Smooth muscle cell (in vitro differentiated cells): ENCODE measurements at regions not wholly inside any gene's neighbourhood (a gene's known extent, or its start where the extent isn't known, plus 50 kb on each side); places are given as distances from the start of the nearest gene placed in this dataset.

Experiments
- DNase-seq: peaks from one replicate; lab custom pipeline; 2025; ENCODE audit not compliant: unreplicated experiment; lab: John Stamatoyannopoulos, UW
- H2AFZ ChIP-seq: fragments of 200-600 bp; sonication (generic); 2 replicates; pipeline ENCODE4 v1.6.0; 2016; ENCODE audit warnings: antibody characterized with exemption, low read depth, mild to moderate bottlenecking
- H3F3A ChIP-seq: fragments of 200-600 bp; sonication (generic); 2 replicates; pipeline ENCODE4 v1.6.0; 2017; ENCODE audit warnings: antibody characterized with exemption, low read depth
- H3K27ac ChIP-seq: fragments of 200-600 bp; sonication (generic); 2 replicates; pipeline ENCODE4 v1.5.1; 2016; ENCODE audit warnings: low read depth, mild to moderate bottlenecking
- H3K27me3 ChIP-seq: fragments of 200-600 bp; sonication (generic); 2 replicates; pipeline ENCODE4 v1.6.1; 2016; ENCODE audit warnings: low read depth, mild to moderate bottlenecking
- H3K36me3 ChIP-seq: fragments of 200-600 bp; sonication (generic); 2 replicates; pipeline ENCODE4 v1.5.1; 2016; ENCODE audit warnings: low read depth
- H3K4me1 ChIP-seq: fragments of 200-600 bp; sonication (generic); 2 replicates; pipeline ENCODE4 v1.5.1; 2016; ENCODE audit warnings: low read depth
- H3K4me2 ChIP-seq: fragments of 200-600 bp; sonication (generic); 2 replicates; pipeline ENCODE4 v1.6.0; 2016; ENCODE audit warnings: mild to moderate bottlenecking
- H3K4me3 ChIP-seq: fragments of 200-600 bp; sonication (generic); 2 replicates; pipeline ENCODE4 v1.5.1; 2016; ENCODE audit warnings: mild to moderate bottlenecking
- H3K79me2 ChIP-seq: fragments of 200-600 bp; sonication (generic); 2 replicates; pipeline ENCODE4 v1.6.0; 2016; ENCODE audit warnings: low read depth, mild to moderate bottlenecking
- H3K9ac ChIP-seq: fragments of 200-600 bp; sonication (generic); 2 replicates; pipeline ENCODE4 v1.6.0; 2016; ENCODE audit warnings: low read depth
- H3K9me3 ChIP-seq: fragments of 200-600 bp; sonication (generic); replicated peaks from 2 replicates; pipeline ENCODE4 v1.5.1; 2016; ENCODE audit warnings: low read depth
- H4K20me1 ChIP-seq: fragments of 200-600 bp; sonication (generic); 2 replicates; pipeline ENCODE4 v1.6.0; 2016; ENCODE audit warnings: low read depth
- WGBS: methylation state at CpG from one replicate; pipeline ENCODE4 v1.1.7; 2016; ENCODE audit warnings: low lambda C conversion rate; 5-methylcytosine and 5-hydroxymethylcytosine counted together
- TF ChIP-seq, protein P1 (sequence below): fragments of 200-600 bp; sonication (generic); IDR thresholded peaks from 2 replicates; pipeline ENCODE4 v1.5.1; 2017; ENCODE audit warnings: borderline replicate concordance, mild to moderate bottlenecking, antibody characterized with exemption; ENCODE audit not compliant: insufficient read depth, poor library complexity, severe bottlenecking

DNA sequence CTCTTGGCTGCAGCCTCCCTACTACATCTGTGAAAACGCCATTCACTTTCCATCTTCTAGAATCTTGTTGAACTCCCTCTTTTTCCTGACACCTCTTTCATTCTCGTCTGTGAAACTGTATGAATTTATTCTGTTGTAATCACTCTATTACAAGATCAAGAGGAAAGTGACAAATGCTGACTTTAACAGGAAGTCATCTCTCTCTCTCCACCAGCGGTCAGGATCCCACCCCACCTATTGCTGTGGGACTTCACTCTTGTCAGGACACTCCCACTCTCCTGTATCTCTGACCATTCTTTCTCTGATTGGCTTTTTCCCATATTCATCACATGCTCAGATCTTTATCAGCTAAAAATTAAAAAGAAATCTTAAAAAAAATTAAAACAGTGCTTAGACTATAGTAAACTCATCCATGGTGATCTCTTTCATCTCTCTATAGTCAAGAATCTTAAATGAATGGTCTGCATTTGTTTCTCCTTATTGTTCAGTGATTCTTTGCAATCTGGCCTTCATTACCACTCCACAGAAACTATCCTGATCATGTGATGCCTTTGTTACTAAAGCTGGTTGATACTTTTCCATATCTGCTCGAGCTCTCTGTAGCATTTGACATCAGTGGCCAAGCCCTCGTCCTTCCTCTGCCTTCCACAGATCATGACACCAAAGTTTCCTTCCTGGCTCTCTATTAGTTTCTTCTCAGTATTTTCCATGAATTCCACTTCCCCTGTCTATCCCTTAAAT, 113.6 kb downstream of the UCHL5 start:
- DNase-seq: no peak
- Histone ChIP-seq H3K4me1 (no peaks in the 10 kb centered on the region), H3K9me3 (no peaks in the 10 kb centered on the region)

DNA sequence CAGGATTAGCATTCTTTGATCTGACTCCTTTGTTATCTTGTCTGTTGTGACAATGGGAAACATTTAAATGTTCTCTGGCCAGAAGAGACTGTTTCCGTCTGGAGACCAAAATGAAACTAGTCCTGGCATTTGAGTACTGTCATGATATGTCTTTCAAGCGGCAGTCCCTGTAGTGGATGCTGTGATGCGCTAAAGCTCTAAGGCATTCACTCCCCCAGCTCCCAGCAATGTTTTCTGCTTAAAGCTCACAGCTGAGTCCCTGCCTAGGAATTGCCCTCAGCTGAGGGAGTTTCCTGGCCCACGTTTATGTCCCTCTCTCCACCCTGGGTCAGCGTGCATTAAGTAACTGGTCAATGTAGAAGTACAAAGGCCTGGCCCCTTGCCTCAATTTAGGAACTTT, 109.4 kb downstream of the UCHL5 start:
- H3K4me1 ChIP-seq: no peaks in the 10 kb centered on the region
- H3K9ac ChIP-seq: no peak overlapping the region
- H3K36me3 ChIP-seq: no peaks in the 10 kb centered on the region
- TF ChIP-seq, protein P1, sequence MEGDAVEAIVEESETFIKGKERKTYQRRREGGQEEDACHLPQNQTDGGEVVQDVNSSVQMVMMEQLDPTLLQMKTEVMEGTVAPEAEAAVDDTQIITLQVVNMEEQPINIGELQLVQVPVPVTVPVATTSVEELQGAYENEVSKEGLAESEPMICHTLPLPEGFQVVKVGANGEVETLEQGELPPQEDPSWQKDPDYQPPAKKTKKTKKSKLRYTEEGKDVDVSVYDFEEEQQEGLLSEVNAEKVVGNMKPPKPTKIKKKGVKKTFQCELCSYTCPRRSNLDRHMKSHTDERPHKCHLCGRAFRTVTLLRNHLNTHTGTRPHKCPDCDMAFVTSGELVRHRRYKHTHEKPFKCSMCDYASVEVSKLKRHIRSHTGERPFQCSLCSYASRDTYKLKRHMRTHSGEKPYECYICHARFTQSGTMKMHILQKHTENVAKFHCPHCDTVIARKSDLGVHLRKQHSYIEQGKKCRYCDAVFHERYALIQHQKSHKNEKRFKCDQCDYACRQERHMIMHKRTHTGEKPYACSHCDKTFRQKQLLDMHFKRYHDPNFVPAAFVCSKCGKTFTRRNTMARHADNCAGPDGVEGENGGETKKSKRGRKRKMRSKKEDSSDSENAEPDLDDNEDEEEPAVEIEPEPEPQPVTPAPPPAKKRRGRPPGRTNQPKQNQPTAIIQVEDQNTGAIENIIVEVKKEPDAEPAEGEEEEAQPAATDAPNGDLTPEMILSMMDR: no peak
- DNase-seq: no peak
- WGBS: 75% methylated on average over 5 of the region's 5 CpGs
- H2AFZ ChIP-seq: no peak overlapping the region
- no peaks in the 10 kb centered on the region for H3K79me2 ChIP-seq
- no peak overlapping the region for H3K27ac ChIP-seq
- no peaks in the 10 kb centered on the region for H4K20me1 ChIP-seq
- H3F3A ChIP-seq: no peaks in the 10 kb centered on the region
- no peaks in the 10 kb centered on the region for H3K9me3 ChIP-seq
- H3K27me3 ChIP-seq: no peaks in the 10 kb centered on the region
- no peak overlapping the region for H3K4me3 ChIP-seq
- no peak overlapping the region for H3K4me2 ChIP-seq

More for the DNA sequence above, 113.6 kb downstream of the UCHL5 start:
- H3K4me3 ChIP-seq: no peak overlapping the region
- TF ChIP-seq, protein P1: no peak
- no peaks in the 10 kb centered on the region for H3K27me3 ChIP-seq
- H3K27ac ChIP-seq: no peak overlapping the region
- no peaks in the 10 kb centered on the region for H3F3A ChIP-seq
- H4K20me1 ChIP-seq: no peaks in the 10 kb centered on the region
- H3K79me2 ChIP-seq: no peaks in the 10 kb centered on the region
- no peak overlapping the region for H2AFZ ChIP-seq
- WGBS: 93% methylated on average over 5 of the region's 5 CpGs
- H3K9ac ChIP-seq: no peak overlapping the region
- no peak overlapping the region for H3K4me2 ChIP-seq
- no peaks in the 10 kb centered on the region for H3K36me3 ChIP-seq

DNA sequence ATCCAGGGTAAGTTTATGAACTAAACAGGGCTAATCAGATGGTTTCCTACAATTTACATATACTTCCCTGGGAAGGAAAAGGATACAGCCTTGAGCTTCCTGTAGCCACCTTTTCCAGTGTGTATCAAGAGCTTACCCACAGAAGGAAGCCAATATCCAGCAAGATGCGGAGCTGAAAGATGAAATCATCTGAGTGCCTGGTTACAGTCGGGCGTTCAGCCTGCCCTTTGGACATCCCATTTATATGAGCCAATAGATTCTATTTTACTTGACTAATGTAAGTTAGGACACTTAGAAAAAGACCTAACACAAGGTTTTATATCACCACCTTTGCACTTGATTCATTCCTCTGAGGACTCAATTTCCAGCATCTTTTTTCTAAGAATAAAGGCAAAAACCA, 108.2 kb downstream of the UCHL5 start:
- Histone ChIP-seq H3K4me1 (no peaks in the 10 kb centered on the region), H3K9me3 (no peaks in the 10 kb centered on the region), H2AFZ (no peak overlapping the region), H3K36me3 (no peaks in the 10 kb centered on the region), H3K9ac (no peak overlapping the region), H3K27me3 (no peaks in the 10 kb centered on the region), H3K4me3 (no peak overlapping the region), H3K4me2 (no peak overlapping the region), H4K20me1 (no peaks in the 10 kb centered on the region), H3F3A (no peaks in the 10 kb centered on the region), H3K27ac (no peak overlapping the region), H3K79me2 (no peaks in the 10 kb centered on the region)
- 100% methylated on average over 3 of the region's 3 CpGs for WGBS
- TF ChIP-seq, protein P1: no peak
- DNase-seq: no peak
